ENCODE measurements at regions not wholly inside any gene's neighbourhood (a gene's known extent, or its start where the extent isn't known, plus 50 kb on each side); places are given as distances from the start of the nearest gene placed in this dataset.

DNA sequence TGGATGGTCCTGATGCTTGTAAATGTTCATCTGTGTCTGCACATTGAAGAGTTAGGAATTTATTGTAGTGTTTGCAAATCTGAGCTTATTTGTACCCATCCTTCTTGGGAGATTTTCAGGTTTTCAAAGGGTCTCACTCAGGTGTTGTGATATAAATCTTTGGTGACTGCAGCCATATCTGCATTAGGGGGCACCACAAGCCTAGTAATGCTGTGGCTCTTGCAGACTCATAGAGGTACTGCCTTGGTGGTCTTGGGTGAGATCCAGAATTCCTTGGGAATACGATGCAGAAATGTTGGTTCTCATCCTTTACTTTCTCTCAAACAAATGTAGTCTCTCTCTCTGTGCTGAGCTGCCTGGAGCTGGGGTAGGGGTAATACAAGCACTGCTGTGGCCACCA lies 405.9 kb downstream of the TTLL7 start:
- H3K9me3 Mint-ChIP-seq: peaks cover 3% of the 10 kb centered on the region
- H3K27me3 ChIP-seq: no peaks in the 10 kb centered on the region
- no peaks in the 10 kb centered on the region for H3F3A ChIP-seq (ENCODE audit: low read depth)
- no peaks in the 10 kb centered on the region for H3K79me2 ChIP-seq (ENCODE audit: low read depth)
- H3K27ac ChIP-seq: no peak overlapping the region
- no peak overlapping the region for H2AFZ ChIP-seq (replicated peaks)
- no peak overlapping the region for H3K4me3 ChIP-seq
- no peaks in the 10 kb centered on the region for H3K9me3 ChIP-seq (ENCODE audit: low read depth)
- no peaks in the 10 kb centered on the region for H3K4me1 Mint-ChIP-seq
- no peak overlapping the region for H3K4me3 Mint-ChIP-seq
- no peak overlapping the region for H3K9ac ChIP-seq
- H4K20me1 ChIP-seq (ENCODE audit: low read depth): no peaks in the 10 kb centered on the region
- DNase-seq (ENCODE audit: low spot score): peak; percentile 35
- H3K27ac Mint-ChIP-seq: no peak overlapping the region
- H3K36me3 Mint-ChIP-seq: peaks cover 1% of the 10 kb centered on the region
- H3K27me3 Mint-ChIP-seq (ENCODE audit: insufficient read depth, low read depth): no peaks in the 10 kb centered on the region
- no peaks in the 10 kb centered on the region for H3K36me3 ChIP-seq
- H3K4me1 ChIP-seq: no peaks in the 10 kb centered on the region
- TF ChIP-seq EZH2phosphoT487 (IDR thresholded peaks at IDR 0.05) (no peak), EZH2 (IDR thresholded peaks at IDR 0.05) (no peak)
- TF ChIP-seq, protein P1, sequence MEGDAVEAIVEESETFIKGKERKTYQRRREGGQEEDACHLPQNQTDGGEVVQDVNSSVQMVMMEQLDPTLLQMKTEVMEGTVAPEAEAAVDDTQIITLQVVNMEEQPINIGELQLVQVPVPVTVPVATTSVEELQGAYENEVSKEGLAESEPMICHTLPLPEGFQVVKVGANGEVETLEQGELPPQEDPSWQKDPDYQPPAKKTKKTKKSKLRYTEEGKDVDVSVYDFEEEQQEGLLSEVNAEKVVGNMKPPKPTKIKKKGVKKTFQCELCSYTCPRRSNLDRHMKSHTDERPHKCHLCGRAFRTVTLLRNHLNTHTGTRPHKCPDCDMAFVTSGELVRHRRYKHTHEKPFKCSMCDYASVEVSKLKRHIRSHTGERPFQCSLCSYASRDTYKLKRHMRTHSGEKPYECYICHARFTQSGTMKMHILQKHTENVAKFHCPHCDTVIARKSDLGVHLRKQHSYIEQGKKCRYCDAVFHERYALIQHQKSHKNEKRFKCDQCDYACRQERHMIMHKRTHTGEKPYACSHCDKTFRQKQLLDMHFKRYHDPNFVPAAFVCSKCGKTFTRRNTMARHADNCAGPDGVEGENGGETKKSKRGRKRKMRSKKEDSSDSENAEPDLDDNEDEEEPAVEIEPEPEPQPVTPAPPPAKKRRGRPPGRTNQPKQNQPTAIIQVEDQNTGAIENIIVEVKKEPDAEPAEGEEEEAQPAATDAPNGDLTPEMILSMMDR (IDR thresholded peaks at IDR 0.05): peak; percentile 52
- no peak overlapping the region for H3K4me2 ChIP-seq

GRCh38 chr1:83588140-83588539 lies 410.8 kb downstream of the TTLL7 start:
- no peaks in the 10 kb centered on the region for H3K4me1 ChIP-seq
- H3K36me3 Mint-ChIP-seq: peaks cover 1% of the 10 kb centered on the region
- H3K4me2 ChIP-seq: no peak overlapping the region
- no peak overlapping the region for H3K4me3 ChIP-seq
- TF ChIP-seq, protein P1 (IDR thresholded peaks at IDR 0.05): no peak
- no peak for TF ChIP-seq EZH2phosphoT487 (IDR thresholded peaks at IDR 0.05)
- TF ChIP-seq EZH2 (IDR thresholded peaks at IDR 0.05): no peak
- H3K27ac Mint-ChIP-seq: no peak overlapping the region
- H3K9me3 ChIP-seq (ENCODE audit: low read depth): no peaks in the 10 kb centered on the region
- H3K27me3 Mint-ChIP-seq (ENCODE audit: insufficient read depth, low read depth): peaks cover 2% of the 10 kb centered on the region
- no peaks in the 10 kb centered on the region for H4K20me1 ChIP-seq (ENCODE audit: low read depth)
- no peak for DNase-seq (ENCODE audit: low spot score)
- no peak overlapping the region for H3K4me3 Mint-ChIP-seq
- no peaks in the 10 kb centered on the region for H3K27me3 ChIP-seq
- H2AFZ ChIP-seq (replicated peaks): no peak overlapping the region
- no peaks in the 10 kb centered on the region for H3F3A ChIP-seq (ENCODE audit: low read depth)
- H3K4me1 Mint-ChIP-seq: no peaks in the 10 kb centered on the region
- H3K79me2 ChIP-seq (ENCODE audit: low read depth): no peaks in the 10 kb centered on the region
- no peak overlapping the region for H3K27ac ChIP-seq
- H3K9ac ChIP-seq: no peak overlapping the region
- H3K36me3 ChIP-seq: no peaks in the 10 kb centered on the region
- peaks cover 12% of the 10 kb centered on the region for H3K9me3 Mint-ChIP-seq

GRCh38 chr1:83583351-83584014 lies 415.4 kb downstream of the TTLL7 start:
- Histone ChIP-seq H3F3A (ENCODE audit: low read depth) (no peaks in the 10 kb centered on the region), H3K4me1 (no peaks in the 10 kb centered on the region), H3K36me3 (no peaks in the 10 kb centered on the region), H3K4me3 (no peak overlapping the region), H3K27me3 (no peaks in the 10 kb centered on the region), H3K9ac (no peak overlapping the region), H3K9me3 (ENCODE audit: low read depth) (peaks cover 4% of the 10 kb centered on the region), H3K4me2 (no peak overlapping the region), H4K20me1 (ENCODE audit: low read depth) (no peaks in the 10 kb centered on the region), H3K27ac (no peak overlapping the region), H3K79me2 (ENCODE audit: low read depth) (no peaks in the 10 kb centered on the region), H2AFZ (replicated peaks) (no peak overlapping the region)
- TF ChIP-seq, protein P1 (IDR thresholded peaks at IDR 0.05): peak; percentile 42
- TF ChIP-seq EZH2 (IDR thresholded peaks at IDR 0.05) (no peak), EZH2phosphoT487 (IDR thresholded peaks at IDR 0.05) (no peak)
- Mint-ChIP-seq H3K27me3 (ENCODE audit: insufficient read depth, low read depth) (peaks cover 4% of the 10 kb centered on the region), H3K4me3 (no peak overlapping the region), H3K9me3 (peaks cover 34% of the 10 kb centered on the region), H3K27ac (no peak overlapping the region), H3K36me3 (peaks cover 7% of the 10 kb centered on the region), H3K4me1 (no peaks in the 10 kb centered on the region)
- DNase-seq (ENCODE audit: low spot score): peak; percentile 10
